GM19372 (cell line): ENCODE measurements at regions not wholly inside any gene's neighbourhood (a gene's known extent, or its start where the extent isn't known, plus 50 kb on each side); places are given as distances from the start of the nearest gene placed in this dataset.
"Not testable (repeated sequence)": the region's sequence is repeated elsewhere in the genome, so short reads cannot be mapped to it uniquely, and the experiment has no call there.

ENCODE experiments used
- ATAC-seq: cut with Tn5 transposase; IDR thresholded peaks from one replicate; pipeline ENCODE4 v1.9.1; 2021; ENCODE audit warnings: mild to moderate bottlenecking, low read depth, moderate library complexity; ENCODE audit not compliant: unreplicated experiment

DNA sequence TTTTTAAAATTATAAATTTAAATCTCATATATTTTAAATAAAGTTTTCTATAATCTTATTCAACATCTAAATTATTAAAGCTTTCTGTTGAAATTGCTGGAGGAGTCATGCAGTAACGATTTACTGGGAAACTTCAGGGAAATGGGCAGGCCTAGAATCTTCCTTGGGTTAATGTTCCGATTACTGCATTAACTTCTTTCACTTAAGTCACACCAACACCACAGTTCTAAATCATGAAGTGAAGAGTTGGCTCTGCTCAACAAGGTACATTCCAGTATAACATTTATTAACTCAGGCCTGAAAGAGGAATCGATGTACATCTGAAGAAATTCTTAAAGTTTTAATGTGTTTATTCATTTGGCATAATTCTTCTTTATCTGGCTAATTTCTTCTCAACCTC lies 244.3 kb downstream of the CCER1 start:
- ATAC-seq, result no peak

DNA sequence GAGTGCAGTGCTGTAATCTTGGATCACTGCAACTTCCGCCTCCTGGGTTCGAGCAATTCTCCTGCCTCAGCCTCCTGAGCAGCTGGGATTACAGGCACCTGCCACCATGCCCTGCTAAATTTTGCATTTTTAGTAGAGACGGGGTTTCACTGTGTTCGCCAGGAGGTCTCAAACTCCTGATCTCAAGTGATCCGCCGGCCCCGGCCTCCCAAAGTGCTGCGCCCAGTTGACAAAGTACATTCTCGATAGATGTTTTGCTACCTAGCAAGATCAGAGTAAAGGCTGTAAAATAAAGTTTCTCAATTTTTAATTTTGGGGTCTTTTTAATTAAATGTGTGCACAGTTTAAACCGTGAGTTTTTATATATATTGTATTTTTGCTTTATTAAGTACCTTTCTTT lies 248.9 kb downstream of the CCER1 start:
- no peak for ATAC-seq

DNA sequence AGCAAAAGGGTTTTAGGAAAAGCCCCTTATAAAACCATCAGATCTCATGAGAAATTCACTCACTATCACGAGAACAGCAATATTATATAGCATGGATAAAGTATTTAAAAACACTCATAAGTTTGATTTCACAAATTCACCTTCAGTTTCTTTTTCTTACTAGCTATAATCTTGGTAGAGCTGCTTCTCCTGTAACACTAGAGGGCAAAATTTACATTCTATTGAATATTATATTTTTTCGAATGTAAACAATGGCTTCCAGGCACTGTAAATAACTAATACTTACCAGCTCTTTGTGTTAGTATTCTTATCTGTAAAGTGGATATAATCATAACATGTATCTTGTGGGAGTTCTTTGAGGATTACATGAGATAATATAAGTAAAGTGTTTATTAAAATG lies 259.6 kb downstream of the CCER1 start:
- no peak for ATAC-seq

DNA sequence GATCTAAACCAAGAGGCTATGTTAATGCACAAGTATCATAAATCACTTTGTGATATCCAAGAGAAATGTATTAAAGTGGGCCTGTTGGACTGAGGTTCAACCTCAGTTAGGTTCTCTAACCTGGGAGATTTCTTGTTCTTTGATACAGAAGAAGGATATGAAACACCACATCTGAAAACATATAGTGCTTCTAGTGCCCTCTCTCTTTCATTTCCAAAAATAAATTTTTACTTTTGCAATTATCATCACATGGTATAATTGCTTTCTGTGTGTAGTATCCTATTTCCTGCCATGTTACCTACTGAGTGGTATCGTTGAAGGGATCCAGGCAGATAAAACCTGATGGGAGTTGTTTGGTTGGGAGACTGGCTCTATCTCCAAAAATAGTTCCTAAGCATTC lies 264.9 kb downstream of the CCER1 start:
- no peak for ATAC-seq

DNA sequence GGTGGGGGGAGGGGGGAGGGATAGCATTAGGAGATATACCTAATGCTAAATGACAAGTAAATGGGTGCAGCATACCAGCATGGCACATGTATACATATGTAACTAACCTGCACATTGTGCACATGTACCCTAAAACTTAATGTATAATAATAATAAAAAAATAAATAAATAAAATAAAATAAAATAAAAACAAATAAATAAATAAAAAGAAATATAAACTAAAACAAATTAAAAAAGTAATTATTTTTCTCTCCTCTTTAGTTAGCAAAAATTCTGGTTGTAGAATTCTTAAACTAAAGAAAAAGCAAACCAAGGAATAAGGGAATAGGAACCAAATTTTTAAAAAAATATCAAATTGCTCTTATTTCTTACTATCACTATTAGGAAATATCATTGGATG lies 267.3 kb downstream of the CCER1 start:
- not testable (repeated sequence) for ATAC-seq

DNA sequence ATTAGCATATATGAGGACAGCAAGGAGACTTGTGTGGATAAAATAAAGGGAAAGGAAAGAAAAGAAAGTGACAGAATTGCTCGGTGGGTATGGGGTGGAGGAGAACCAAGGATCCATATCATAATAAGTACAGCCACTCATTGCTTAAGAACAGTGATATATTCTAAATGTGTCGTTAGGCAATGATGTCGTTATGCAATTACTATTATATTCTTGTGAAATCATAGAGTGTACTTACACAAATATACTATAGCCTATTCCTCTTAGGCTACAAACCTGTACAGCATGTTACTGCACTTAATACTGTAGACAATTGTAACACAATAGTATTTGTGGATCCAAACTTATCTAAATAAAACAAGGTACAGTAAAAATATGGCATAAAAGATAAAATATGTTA lies 271.1 kb downstream of the CCER1 start:
- no peak for ATAC-seq

DNA sequence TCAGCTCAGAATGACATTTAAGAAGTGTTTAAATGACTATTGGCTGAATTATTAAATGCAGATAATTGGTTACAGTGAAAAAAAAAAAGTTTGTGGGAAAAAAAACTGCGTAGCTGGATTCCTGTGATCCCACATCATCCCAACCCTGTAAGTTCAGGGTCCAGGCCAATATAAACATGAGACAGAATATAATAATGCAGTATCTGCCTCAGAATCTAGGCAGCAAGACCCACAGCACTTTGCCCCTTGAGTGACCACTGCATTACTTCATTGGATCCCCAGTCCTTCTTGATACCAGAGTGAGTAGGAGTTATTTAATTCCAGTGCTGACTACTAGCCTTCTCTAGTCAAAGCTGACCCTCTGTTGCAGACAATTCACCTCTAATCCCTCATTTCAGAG lies 272.6 kb downstream of the CCER1 start:
- no peak for ATAC-seq

DNA sequence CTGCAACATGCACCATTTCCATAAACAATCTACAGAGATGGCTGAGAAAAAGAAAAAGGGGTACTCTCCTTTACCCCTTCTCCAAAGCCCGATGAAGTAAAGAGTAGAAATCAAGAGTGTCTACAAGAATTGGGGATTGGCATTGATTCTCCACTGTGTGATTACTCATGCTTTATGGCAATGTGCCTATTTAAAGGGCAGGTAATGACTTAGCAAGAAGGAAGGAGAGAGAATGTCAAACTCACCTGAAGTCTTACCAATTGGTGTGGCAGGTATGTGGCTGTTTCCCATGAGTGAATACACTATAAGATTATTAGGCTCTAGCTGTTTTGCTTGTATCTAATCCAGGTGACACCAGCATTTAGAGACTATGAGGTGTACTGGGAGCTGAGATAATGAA lies 275.3 kb downstream of the CCER1 start:
- no peak for ATAC-seq

DNA sequence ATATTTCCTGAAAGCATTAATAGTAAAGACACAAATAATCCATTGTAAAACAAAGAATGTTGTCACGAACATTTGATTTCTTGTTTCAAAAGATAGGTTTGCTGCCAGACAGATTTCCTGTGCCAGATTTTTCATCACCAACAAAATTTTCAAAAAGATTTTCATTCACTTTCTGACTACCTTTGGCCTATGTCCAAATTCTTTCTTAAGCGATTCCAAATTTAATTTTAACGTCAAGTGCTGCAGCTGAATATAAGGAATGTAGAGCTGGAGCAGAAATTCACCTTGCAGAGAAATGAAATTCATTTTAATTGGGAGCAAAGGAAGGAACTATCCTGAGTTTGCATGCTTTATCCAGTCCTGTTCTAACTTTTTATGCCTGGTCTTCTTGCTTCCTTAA lies 277.4 kb downstream of the CCER1 start:
- ATAC-seq, result no peak

DNA sequence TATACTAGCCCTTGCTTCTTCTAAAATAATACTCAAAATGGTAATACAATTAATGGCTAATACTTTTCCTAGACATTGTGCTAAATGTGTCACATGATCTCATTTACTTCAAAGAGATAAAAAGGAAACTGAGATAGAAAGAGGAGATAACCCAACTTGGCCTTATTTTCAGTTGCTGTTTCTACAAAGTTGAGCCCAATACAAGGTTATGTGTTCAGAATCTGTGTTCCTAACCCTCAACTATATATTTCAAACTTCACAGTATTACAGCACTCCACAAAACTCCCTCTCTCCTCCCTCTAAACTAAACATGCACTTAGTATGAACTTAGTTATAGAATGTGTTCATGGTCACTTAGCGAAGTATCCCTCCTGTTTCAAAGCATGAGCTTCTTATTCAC lies 277.9 kb downstream of the CCER1 start:
- no peak for ATAC-seq

DNA sequence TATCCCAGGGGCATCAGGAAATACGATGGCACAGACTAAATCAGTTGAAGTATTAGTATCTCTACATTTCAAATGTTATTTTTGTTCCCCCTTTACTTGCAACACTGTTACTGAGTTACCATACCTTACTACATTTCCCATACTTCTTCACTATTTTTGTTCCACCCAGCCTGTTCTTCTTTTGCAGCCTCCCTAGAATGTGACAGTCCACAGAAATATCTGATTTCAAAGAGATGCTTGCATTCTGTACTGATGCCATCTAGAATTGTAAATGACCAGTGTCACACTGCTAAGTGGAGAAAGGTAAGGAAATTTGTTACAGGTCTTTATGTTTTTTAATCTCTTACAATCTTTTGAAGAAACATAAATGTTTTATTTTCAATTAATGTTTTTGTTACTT lies 279.9 kb downstream of the CCER1 start:
- ATAC-seq, result no peak

DNA sequence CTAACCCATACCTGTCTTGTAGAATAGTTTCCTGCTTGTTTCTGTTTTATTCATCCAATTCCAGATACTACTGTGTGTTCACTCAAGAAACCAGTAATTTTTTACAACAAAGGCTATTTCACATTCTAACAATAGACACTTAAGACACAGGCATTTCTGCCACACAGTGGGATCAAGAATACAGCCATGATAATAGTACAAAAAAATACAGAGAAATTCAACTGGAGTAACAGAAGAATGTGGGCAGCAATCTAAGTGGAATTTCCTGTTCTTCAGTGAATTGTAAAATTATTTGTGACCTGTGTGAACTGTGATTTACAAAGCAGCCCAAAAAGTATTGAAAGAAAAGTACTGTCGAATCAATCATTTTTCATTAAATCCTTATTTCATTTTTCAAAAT lies 282.9 kb downstream of the CCER1 start:
- no peak for ATAC-seq

DNA sequence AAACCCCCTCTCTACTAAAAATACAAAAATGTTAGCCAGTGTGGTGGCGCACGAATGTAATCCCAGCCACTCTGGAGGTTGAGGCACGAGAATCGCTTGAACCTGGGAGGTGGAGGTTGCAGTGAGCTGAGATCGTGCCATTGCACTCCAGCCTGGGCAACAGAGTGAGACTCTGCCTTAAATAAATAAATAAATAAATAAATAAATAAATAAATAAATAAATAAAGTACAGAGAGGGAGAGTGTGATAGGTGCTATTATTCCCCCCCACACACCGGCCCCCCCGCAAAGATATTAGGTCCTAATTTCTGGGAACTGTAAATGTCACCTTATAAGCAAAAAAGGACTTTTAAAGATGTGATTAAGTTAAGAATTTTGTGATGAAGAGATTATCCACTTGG lies 291.0 kb downstream of the CCER1 start:
- not testable (repeated sequence) for ATAC-seq

DNA sequence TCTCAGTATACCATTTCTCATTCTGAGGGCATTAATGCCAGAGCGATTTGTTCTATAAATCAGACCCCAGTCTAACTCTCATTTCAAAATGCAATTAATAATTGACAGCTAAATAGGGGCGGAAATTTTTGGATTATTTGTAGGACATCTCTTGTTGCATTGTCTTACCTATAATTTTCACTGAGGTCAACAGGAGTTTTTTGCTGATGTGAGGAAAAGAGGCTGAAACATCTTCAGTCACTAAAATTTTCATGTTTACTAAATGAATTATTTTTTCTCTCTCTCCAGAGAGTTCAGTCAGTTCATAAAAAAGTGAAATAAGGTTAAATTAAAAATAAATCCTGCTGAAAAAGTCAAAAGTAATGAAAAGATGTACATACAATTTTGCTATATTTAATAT lies 295.9 kb downstream of the CCER1 start:
- ATAC-seq, result no peak

DNA sequence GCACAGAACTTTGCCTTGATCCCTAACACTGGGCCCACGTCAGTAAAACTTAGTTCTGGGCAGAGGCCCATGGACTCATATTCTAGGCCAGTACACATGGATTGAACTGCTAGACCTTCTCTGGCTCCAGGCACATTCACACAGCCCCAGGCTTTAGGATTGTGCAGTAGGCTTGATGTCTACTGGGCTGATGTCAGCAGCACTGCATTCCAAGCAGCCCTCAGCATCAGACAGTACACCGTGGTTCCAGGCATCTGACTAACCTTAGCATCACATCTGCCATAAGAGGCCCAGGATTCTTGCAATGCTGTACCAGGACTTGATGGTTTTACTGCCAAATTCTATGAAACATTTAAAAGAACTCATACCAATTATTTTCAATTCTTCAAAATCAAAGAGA lies 301.9 kb downstream of the CCER1 start:
- ATAC-seq, result no peak

DNA sequence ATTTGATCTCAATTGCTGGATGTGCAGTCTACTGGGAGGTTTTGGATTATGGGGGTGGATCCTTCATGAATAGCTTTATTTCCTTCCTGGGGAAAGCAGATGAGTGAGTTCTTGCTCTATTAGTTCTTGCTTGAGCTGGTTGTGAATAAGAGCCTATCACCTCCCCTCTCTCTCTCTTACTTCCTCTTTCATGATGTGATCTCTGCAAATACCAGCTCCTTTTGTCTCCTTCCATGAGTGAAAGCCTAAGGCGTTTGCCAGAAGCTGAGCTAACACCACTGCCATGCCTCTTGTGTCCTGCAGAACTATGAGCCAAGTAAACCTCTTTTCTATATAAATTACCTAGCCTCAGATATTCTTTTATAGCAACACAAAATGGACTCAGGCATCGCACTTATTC lies 302.7 kb downstream of the CCER1 start:
- no peak for ATAC-seq

DNA sequence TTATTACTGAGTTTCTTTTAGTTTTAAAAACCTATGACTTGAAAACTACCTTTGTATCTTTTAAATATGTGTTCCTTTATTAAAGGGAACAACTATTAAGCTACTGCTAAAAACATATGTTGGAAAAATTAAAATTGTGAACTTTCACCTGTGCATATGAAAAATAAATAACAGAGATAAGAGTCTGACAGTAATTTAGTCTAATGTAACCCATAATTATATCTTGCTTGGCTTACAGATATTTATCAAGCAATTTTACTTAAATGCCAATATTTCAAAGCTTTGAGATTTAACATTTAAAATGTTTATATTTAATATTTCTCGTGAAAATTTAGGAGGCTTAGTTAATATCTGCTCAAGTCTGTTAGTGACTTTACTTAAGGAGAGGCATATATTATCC lies 309.8 kb downstream of the CCER1 start:
- ATAC-seq, result no peak

DNA sequence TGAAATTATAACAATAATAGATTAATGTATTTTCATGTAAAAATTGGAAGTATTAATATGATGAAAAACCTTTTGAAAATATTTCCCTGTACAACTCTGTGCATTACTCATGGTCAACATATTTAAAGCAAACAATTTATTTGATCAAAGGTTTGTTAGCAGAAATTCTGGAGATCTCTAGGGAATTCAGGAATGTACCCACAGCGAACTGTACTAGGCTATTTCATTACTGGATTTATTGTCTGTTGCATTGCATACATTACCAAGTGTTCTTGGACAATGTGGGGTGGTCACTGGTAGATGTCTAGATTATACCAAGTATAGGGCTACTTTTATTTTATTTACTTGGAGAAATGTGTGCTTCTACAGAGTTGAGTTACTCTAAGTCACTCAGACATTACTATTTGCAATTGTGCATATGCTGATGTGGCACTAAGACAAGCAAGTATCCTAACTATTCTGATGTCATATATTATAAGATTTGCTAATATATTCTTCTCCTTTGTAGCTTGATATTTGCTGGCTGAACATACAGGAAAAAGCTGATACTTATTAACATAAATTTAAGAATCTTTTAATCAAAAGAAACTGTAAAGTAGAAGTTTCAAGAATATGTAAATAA lies 323.3 kb downstream of the CCER1 start:
- no peak for ATAC-seq

DNA sequence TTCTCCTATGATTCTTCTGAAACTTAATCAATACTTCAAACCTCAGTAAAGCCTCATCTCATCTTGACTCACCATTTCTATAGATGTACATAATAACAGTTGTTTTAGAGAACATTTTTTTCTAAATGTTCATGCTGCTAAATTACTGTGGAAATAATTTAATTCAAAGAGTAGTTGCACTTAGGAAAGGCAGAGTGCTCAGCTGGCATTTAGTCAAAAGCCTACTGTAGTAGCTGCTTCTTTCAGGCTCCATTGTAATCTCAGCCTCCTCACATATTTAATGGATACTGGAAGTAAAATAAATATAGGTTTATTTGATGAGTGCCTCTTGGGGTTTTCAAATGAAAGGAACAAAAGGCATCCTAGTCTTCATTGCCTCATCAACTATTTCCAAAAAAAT lies 325.0 kb downstream of the CCER1 start:
- no peak for ATAC-seq

DNA sequence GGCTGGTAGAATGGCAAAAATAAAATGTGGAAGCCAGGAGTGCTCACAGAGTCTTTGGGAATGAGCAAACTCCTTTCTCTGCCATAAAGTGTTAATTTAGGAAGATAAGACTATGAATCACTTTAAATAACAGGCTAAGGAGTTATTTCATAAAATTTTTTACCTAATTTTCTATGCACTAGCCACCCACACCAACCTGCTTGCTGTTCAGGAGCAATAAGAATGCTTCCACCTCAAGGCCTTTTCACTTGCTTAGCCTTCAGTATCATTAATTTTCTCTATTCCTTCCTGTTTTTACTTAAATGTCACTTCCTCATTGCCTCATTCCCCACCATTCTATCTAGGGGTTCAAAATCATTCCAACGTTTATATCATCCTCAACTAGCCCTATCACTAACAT lies 326.8 kb downstream of the CCER1 start:
- ATAC-seq, result no peak

DNA sequence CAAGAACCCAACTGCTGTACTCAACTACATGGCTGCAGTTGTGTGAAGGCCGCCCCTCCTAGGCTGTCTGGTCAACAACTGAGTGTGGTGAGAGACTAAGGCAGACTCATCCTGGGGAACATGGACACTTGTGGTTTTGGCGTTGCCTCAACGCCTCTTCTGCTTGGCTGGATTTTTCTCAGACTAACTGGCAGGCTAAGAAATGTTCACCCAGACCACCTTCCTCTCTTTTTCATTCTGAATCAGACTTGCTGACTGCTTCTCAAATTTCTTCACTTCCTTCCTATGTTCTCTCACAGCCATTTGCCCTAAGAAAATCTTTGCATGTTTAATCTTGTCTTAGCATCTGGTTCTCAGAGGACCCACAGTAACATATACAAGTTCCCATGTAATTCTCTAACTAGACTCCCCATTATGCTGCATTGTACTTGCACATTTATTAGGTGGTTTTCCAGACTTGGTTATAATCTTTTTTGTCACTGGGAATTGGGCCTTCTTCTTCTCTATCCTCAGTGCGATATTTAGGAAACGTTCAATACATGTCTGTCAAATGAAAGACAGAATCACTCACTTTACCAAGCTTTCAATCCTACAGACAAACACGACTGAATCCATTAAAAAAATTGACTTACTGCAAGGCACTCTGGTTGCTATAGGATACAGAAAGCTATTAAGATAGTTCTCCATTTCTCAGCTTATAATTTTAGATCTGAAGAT lies 327.6 kb downstream of the CCER1 start:
- ATAC-seq, result no peak

DNA sequence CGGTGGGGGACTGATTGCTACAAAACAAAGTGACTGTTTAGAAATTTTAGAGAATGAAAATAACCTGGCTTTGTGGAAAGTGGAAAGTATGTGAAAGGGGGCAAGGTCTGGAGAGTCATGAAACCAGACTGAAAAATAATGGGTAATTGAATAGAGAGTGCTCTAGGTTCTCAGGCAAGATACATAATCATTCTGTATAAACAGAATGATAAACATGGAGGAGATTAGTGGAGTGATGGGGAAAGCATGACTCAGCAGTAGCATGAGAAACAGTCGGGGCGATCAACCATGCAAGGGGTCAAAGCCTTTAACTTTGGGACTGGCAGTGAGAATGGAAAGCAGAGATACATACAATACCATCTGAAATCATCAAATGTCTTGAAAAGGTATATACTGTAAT lies 332.5 kb downstream of the CCER1 start:
- no peak for ATAC-seq

DNA sequence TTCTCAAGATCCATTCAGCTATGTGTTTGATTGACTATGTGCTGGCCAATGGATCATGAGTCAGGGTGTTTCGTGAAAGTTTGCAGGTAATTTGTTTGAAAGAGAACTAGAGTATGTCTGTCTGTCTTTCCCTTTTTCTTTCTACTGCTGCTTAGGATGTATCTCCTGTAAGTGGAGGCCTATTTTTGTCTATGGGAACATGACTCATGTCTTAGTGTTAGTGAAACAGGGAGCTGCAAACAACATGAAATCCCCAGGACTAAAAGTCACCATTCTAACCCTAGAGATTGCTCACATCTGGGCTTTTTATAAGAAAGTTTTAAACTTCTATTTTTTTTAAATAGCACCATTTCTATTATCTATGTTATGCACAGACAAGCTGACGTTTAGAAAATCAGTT lies 333.0 kb downstream of the CCER1 start:
- no peak for ATAC-seq
